HG02970 (cell line): ENCODE measurements at regions not wholly inside any gene's neighbourhood (a gene's known extent, or its start where the extent isn't known, plus 50 kb on each side); places are given as distances from the start of the nearest gene placed in this dataset.

ENCODE experiments used
- ATAC-seq: cut with Tn5 transposase; IDR thresholded peaks from one replicate; pipeline ENCODE4 v1.9.1; 2021; ENCODE audit warnings: mild to moderate bottlenecking, moderate library complexity, moderate number of reproducible peaks; ENCODE audit not compliant: unreplicated experiment, low FRiP score

DNA sequence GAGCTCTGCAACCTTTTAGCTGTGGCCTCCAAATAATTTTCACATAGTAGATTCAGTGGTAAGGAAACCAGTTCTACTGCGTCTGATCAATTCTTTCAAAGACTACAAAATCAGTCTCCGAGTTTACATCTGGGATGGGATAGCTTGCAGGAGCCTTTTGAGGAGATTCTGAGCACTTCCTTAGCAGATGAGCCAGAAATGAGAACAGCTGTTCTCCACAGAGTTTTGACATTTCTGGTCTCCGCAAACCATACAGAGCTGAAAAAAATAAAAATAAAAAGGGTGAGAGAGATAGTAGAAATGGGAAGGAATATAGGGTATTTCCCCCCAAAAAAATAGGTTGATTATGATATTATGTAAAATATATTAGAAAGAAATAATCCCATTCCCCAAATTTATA lies 119.3 kb downstream of the LYPLAL1 start:
- ATAC-seq, result no peak

DNA sequence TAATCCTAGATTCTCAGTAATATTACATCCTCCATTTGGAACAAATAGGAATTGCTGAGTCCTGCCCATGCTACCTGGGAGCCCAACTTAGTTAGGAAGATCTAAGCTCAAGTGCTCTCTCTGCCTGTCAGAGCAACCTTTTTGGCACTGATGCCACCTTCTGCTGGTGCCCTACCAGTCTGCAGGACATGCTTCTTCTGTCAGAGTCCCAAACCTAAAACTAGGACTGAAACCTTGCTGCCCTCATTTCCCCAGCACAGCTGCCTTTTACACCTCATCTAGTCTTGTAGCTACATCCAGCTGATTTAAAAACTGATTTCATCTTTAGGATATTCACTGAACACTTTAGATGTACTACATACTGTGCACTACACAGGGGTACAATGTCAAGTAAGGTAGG lies 118.7 kb downstream of the LYPLAL1 start:
- ATAC-seq, result no peak

GRCh38 chr1:219289171-219289570 lies 115.5 kb downstream of the LYPLAL1 start:
- no peak for ATAC-seq

DNA sequence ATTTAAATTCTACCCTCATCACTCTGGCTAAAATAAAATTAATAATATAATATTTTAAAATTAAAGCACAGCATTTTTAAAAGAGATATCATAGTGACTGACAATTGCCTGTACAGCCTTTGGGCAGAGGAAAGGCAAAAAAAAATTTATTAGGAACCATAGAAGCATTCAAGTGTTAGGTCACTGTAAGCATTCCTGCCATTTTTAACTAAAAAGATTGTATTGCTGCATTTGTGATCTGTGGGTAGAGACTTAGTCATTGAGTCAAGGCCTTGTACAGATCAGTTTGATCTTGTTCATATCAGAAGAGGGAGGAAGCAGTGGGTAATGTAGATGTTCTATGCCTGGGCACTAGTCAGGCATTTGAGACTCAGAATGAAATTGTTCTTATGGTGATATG lies 109.9 kb downstream of the LYPLAL1 start:
- ATAC-seq, result no peak

DNA sequence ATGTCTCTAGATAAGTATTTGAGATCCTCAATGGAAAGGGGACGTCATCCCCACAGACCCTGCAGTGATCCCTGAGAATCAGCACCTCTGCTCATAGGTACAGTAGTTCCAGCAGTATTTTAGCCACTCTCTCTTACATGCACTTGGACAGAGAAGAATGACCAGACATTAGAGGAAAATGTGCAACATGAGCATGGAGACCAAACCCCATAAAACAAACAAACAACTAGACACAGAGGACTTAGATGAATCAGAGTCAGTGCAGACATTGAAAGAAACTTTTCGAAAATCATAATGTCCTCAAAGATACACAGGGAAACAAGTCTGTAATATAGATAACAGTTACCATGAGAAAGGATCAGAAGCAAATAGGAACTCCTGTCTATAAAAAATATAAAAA lies 108.2 kb downstream of the LYPLAL1 start:
- no peak for ATAC-seq

- no peak for ATAC-seq
These were observed 105.5 kb downstream of the LYPLAL1 start for GRCh38 chr1:219279017-219279770.

GRCh38 chr1:219278288-219278687 lies 104.6 kb downstream of the LYPLAL1 start:
- ATAC-seq, result no peak

DNA sequence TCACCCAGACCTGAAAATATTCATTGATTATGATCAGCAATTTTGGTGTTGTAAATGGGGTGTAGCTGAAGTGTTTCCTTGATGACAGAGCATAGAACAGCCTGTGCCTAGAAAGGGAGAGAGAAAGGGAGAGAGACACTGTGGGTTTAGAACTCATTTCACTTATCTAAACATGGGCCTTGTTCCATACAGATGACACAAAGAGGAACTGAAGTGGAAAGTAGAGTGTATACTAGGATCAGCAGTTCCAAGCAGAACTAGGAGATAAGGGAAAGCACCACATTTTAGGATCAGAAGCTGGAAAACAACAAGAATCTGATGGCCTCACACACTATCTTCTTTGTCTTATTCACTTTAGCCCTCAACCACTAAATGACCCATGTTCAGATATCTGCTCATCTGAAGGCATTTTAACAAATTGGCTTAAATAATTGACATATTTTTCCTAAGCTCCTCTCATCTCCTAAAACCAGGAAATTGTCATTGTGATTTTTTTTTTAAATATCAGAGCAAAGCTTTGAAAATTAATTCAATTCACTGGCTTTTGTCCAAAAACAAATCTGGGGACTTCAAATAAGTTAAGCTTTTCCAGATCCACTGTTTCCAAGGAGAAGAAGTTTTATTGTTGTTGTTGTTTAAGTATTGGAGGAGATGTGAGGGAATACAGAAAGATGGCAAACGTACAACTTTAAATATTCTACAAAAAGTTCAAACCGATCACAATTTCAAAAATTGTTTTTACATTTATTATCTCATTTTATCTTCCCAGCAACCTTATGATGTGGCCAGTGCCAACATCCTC lies 103.8 kb downstream of the LYPLAL1 start:
- no peak for ATAC-seq

DNA sequence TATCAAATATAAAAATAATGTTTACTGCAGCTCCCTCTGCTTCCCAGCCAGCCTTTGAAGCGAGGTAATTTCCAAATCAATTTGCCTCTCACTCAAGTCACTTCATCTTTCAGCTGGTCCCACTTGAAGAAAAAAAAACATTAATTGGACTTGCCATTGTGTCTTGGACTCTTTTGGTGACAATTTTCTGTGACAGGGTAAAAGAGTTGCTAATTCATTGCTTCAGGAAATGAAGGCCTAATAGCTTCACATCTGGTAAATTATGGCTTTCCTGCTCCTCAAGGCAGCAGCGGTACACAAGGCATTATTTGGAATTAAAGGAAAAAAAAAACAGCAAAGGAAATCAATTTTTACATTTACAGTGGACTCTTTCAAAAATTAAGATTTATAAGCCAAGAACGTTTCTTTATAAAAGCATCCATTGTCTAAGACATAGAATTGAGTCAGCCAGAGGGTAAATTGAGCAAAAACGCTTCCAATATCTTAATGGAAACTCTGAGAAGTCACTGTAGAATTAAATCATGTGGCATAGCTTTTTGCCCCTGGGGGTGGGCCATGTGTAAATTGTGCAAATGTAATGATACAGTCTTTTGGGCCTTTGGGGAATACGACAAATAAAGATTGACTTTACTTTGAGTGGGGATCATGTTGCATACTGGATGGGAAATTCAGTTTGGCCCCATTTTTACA lies 102.5 kb downstream of the LYPLAL1 start:
- ATAC-seq, result no peak

GRCh38 chr1:219273088-219273686 lies 99.5 kb downstream of the LYPLAL1 start:
- no peak for ATAC-seq

- ATAC-seq, result no peak
These were observed 98.3 kb downstream of the LYPLAL1 start for GRCh38 chr1:219271818-219272535.

GRCh38 chr1:219269171-219269570 lies 95.5 kb downstream of the LYPLAL1 start:
- no peak for ATAC-seq

GRCh38 chr1:219266524-219266923 lies 92.8 kb downstream of the LYPLAL1 start:
- ATAC-seq, result no peak

DNA sequence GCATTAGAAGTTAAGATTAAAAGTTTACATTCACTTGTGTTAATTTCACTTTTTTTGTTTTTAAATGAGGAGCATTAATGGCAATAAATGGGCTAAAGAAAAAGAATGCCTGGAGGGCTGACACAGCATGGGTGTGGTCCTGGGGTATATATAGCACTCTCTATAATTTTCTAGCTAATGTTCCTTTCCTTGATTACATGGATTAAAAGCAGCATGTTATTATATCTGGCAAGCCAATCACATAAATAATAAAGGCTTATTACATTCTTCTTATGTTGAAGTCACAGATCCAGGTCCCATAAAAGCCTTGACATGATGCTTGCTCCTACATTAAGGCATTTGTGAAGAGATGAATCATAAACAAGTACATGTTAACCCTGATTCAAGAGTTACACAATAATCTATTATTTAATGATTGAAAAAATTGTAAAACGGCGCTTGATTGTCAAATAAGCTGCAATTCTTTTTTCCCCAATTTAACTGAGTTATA lies 91.4 kb downstream of the LYPLAL1 start:
- ATAC-seq, result no peak

- no peak for ATAC-seq
These were observed 90.9 kb downstream of the LYPLAL1 start for GRCh38 chr1:219264561-219264960.
